ENCODE measurements at regions not wholly inside any gene's neighbourhood (a gene's known extent, or its start where the extent isn't known, plus 50 kb on each side); places are given as distances from the start of the nearest gene placed in this dataset.

GRCh38 chr6:15062516-15063252 lies 183.2 kb upstream of the JARID2 start:
- no peak for DNase-seq

GRCh38 chr6:15063253-15063853 lies 182.5 kb upstream of the JARID2 start:
- DNase-seq: no peak

- no peak for DNase-seq
These were observed 180.4 kb upstream of the JARID2 start for GRCh38 chr6:15065261-15065989.

GRCh38 chr6:15066089-15066758 lies 179.6 kb upstream of the JARID2 start:
- no peak for DNase-seq

GRCh38 chr6:15073344-15073789 lies 172.5 kb upstream of the JARID2 start:
- DNase-seq: peak; percentile 44

- DNase-seq: no peak
These were observed 171.9 kb upstream of the JARID2 start for GRCh38 chr6:15073883-15074465.

GRCh38 chr6:15074806-15075205 lies 171.1 kb upstream of the JARID2 start:
- no peak for DNase-seq

GRCh38 chr6:15076565-15076964 lies 169.3 kb upstream of the JARID2 start:
- DNase-seq: no peak

GRCh38 chr6:15077006-15077405 lies 168.9 kb upstream of the JARID2 start:
- peak; percentile 28 for DNase-seq

GRCh38 chr6:15077961-15078360 lies 167.9 kb upstream of the JARID2 start:
- no peak for DNase-seq

- DNase-seq: no peak
These were observed 166.5 kb upstream of the JARID2 start for GRCh38 chr6:15079288-15079817.

- no peak for DNase-seq
These were observed 165.0 kb upstream of the JARID2 start for GRCh38 chr6:15080895-15081294.

- peak; percentile 33 for DNase-seq
These were observed 164.4 kb upstream of the JARID2 start for GRCh38 chr6:15081447-15081846.

GRCh38 chr6:15082708-15083107 lies 163.2 kb upstream of the JARID2 start:
- no peak for DNase-seq

GRCh38 chr6:15086348-15087158 lies 159.3 kb upstream of the JARID2 start:
- DNase-seq: no peak

GRCh38 chr6:15087186-15087589 lies 158.7 kb upstream of the JARID2 start:
- no peak for DNase-seq

- DNase-seq: no peak
These were observed 156.8 kb upstream of the JARID2 start for GRCh38 chr6:15088904-15089568.

GRCh38 chr6:15089569-15090144 lies 156.2 kb upstream of the JARID2 start:
- DNase-seq: no peak

- DNase-seq: no peak
These were observed 155.7 kb upstream of the JARID2 start for GRCh38 chr6:15090145-15090579.

GRCh38 chr6:15090745-15091384 lies 155.0 kb upstream of the JARID2 start:
- no peak for DNase-seq
